NT2/D1 (cell line): ENCODE measurements at regions not wholly inside any gene's neighbourhood (a gene's known extent, or its start where the extent isn't known, plus 50 kb on each side); places are given as distances from the start of the nearest gene placed in this dataset.

Experiments
- SUZ12 ChIP-seq: IDR thresholded peaks from 2 replicates; pipeline ENCODE4 v1.6.1; 2011; ENCODE audit not compliant: insufficient read length, insufficient read depth; ENCODE audit errors: extremely low read depth
- YY1 ChIP-seq: IDR thresholded peaks from 2 replicates; pipeline ENCODE4 v1.6.1; 2011; ENCODE audit not compliant: insufficient read length, insufficient read depth
- ZNF274 ChIP-seq: IDR thresholded peaks from 2 replicates; pipeline ENCODE4 v1.6.1; 2011; ENCODE audit warnings: mild to moderate bottlenecking, low read depth, low read length

- TF ChIP-seq ZNF274 (no peak), SUZ12 (no peak), YY1 (no peak)
Measured at GRCh38 chr5:38148021-38148625, 110.2 kb upstream of the EGFLAM start.
